ENCODE measurements at regions not wholly inside any gene's neighbourhood (a gene's known extent, or its start where the extent isn't known, plus 50 kb on each side); places are given as distances from the start of the nearest gene placed in this dataset.
"Not testable (repeated sequence)": the region's sequence is repeated elsewhere in the genome, so short reads cannot be mapped to it uniquely, and the experiment has no call there.

- intact Hi-C loops (cut with DNase I; ENCODE audit: low total_unique reads), result no loop called here
- Histone ChIP-seq H3K4me3 (no peak overlapping the region), H3K4me1 (no peaks in the 10 kb centered on the region), H3K9me3 (no peaks in the 10 kb centered on the region), H3K36me3 (no peaks in the 10 kb centered on the region), H3K27ac (no peak overlapping the region), H3K27me3 (no peaks in the 10 kb centered on the region)
- no peak for TF ChIP-seq CTCF (IDR thresholded peaks at IDR 0.05)
- no peak for DNase-seq
Measured at GRCh38 chr2:123783164-123783563, 241.9 kb upstream of the CNTNAP5 start.

GRCh38 chr2:123785332-123785731 is 239.8 kb upstream of the CNTNAP5 start:
- TF ChIP-seq CTCF (IDR thresholded peaks at IDR 0.05), result no peak
- Histone ChIP-seq H3K27me3 (no peaks in the 10 kb centered on the region), H3K27ac (no peak overlapping the region), H3K36me3 (no peaks in the 10 kb centered on the region), H3K4me1 (no peaks in the 10 kb centered on the region), H3K9me3 (no peaks in the 10 kb centered on the region), H3K4me3 (no peak overlapping the region)
- no peak for DNase-seq
- intact Hi-C loops (cut with DNase I; ENCODE audit: low total_unique reads), result no loop called here

GRCh38 chr2:123791207-123791606 is 233.9 kb upstream of the CNTNAP5 start:
- no peak for DNase-seq
- no peak for TF ChIP-seq CTCF (IDR thresholded peaks at IDR 0.05)
- Histone ChIP-seq H3K27ac (no peak overlapping the region), H3K9me3 (no peaks in the 10 kb centered on the region), H3K4me1 (no peaks in the 10 kb centered on the region), H3K36me3 (no peaks in the 10 kb centered on the region), H3K27me3 (no peaks in the 10 kb centered on the region), H3K4me3 (no peak overlapping the region)
- intact Hi-C loops (cut with DNase I; ENCODE audit: low total_unique reads), result no loop called here

GRCh38 chr2:123791684-123792083 is 233.4 kb upstream of the CNTNAP5 start:
- Histone ChIP-seq H3K9me3 (no peaks in the 10 kb centered on the region), H3K27me3 (no peaks in the 10 kb centered on the region), H3K27ac (no peak overlapping the region), H3K4me1 (no peaks in the 10 kb centered on the region), H3K4me3 (no peak overlapping the region), H3K36me3 (no peaks in the 10 kb centered on the region)
- intact Hi-C loops (cut with DNase I; ENCODE audit: low total_unique reads), result no loop called here
- no peak for TF ChIP-seq CTCF (IDR thresholded peaks at IDR 0.05)
- no peak for DNase-seq

GRCh38 chr2:123804126-123804525 is 221.0 kb upstream of the CNTNAP5 start:
- H3K27me3 ChIP-seq; H3K9me3 ChIP-seq; intact Hi-C loops (cut with DNase I; ENCODE audit: low total_unique reads); H3K4me1 ChIP-seq; H3K27ac ChIP-seq; H3K4me3 ChIP-seq; H3K36me3 ChIP-seq; DNase-seq: not testable (repeated sequence)

GRCh38 chr2:123805746-123806145 is 219.3 kb upstream of the CNTNAP5 start:
- intact Hi-C loops (cut with DNase I; ENCODE audit: low total_unique reads); H3K9me3 ChIP-seq: not testable (repeated sequence)

GRCh38 chr2:123808243-123808642 is 216.8 kb upstream of the CNTNAP5 start:
- no peak for TF ChIP-seq CTCF (IDR thresholded peaks at IDR 0.05)
- H3K27ac ChIP-seq, result no peak overlapping the region
- intact Hi-C loops (cut with DNase I; ENCODE audit: low total_unique reads), result no loop called here
- no peaks in the 10 kb centered on the region for H3K36me3 ChIP-seq
- no peak for DNase-seq
- no peaks in the 10 kb centered on the region for H3K4me1 ChIP-seq
- no peaks in the 10 kb centered on the region for H3K27me3 ChIP-seq
- no peak overlapping the region for H3K4me3 ChIP-seq
- H3K9me3 ChIP-seq, result peaks cover 4% of the 10 kb centered on the region in 3 donors

More at GRCh38 chr2:123805746-123806145, 219.3 kb upstream of the CNTNAP5 start:
- not testable (repeated sequence) for H3K4me1 ChIP-seq, H3K27ac ChIP-seq, DNase-seq, H3K27me3 ChIP-seq, H3K36me3 ChIP-seq, H3K4me3 ChIP-seq

Measured in tibial artery (tissue), 4 donors.